Upper lobe of left lung (tissue), 4 donors: ENCODE measurements at regions not wholly inside any gene's neighbourhood (a gene's known extent, or its start where the extent isn't known, plus 50 kb on each side); places are given as distances from the start of the nearest gene placed in this dataset.

Experiments
- EP300 ChIP-seq, 4 donors: sonication (generic); formaldehyde crosslinking; IDR thresholded peaks; one replicate each; pipeline ENCODE4 v1.5.1; 2017; ENCODE audit warnings: antibody characterized with exemption in 4 of 4, control low read depth in 2 of 4
- POLR2A ChIP-seq, 4 donors: fragments of 450-650 bp; IDR thresholded peaks; one replicate each; pipeline ENCODE4 v1.5.1; 2016 to 2017; ENCODE audit warnings: antibody characterized with exemption in 4 of 4, mild to moderate bottlenecking in 2 of 4
- TF ChIP-seq, protein P1 (sequence below), 6 experiments: fragments of 450-650 bp in 4 of 6; fragments of 200-600 bp in 2 of 6; sonication (generic) in 2 of 6; IDR thresholded peaks; one replicate each; pipeline ENCODE4 v1.5.1; 2016 to 2019; ENCODE audit warnings: antibody characterized with exemption in 6 of 6

DNA sequence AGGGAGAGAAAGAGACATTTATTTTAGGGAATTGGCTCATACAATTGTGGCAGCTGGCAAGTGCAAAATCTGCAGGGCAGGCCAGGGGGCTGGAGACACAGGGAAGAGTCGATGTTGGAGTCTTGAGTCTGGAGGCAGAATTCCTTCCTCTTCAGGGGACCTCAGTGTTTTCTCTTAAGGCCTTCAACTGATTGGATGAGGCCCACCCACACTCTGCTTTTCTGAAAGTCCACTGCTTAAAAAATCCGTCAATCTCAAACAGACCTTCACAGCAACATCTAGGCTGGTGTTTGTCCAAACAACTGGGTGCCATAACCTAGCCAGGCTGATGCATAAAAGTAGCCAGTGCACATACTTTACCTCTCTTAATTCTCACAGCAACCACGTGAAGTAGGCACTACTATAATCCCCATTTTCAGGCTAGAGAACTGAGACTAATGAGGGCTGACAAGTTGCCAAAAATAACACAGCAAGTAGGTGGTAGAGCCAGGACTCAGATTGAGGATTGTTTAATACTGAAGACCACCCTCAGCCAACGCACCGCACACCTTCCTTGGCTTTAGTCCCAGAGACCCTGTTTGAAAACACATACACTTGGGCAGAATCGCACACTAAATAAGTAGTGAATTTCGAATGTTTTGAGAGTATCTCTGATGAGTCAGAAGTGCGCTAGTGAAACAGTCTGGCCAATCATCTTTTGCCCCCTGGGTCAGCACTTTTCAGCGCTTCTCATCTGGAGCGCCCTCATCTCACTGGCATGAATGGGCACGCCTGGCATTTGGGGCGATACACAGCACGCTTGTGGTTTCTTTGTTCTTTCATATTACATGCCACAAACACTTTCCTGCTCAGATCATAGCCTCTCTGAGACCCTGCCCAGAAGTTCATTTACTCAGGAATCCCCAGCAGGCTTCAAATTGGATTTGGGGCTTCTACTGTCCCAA lies 591.4 kb downstream of the CCDC171 start:
- TF ChIP-seq, protein P1, sequence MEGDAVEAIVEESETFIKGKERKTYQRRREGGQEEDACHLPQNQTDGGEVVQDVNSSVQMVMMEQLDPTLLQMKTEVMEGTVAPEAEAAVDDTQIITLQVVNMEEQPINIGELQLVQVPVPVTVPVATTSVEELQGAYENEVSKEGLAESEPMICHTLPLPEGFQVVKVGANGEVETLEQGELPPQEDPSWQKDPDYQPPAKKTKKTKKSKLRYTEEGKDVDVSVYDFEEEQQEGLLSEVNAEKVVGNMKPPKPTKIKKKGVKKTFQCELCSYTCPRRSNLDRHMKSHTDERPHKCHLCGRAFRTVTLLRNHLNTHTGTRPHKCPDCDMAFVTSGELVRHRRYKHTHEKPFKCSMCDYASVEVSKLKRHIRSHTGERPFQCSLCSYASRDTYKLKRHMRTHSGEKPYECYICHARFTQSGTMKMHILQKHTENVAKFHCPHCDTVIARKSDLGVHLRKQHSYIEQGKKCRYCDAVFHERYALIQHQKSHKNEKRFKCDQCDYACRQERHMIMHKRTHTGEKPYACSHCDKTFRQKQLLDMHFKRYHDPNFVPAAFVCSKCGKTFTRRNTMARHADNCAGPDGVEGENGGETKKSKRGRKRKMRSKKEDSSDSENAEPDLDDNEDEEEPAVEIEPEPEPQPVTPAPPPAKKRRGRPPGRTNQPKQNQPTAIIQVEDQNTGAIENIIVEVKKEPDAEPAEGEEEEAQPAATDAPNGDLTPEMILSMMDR (IDR thresholded peaks at IDR 0.05) = no peak
- TF ChIP-seq EP300 (IDR thresholded peaks at IDR 0.05) = no peak
- TF ChIP-seq POLR2A (IDR thresholded peaks at IDR 0.05) = no peak
